Epithelial cell of prostate (primary cell): ENCODE measurements at regions not wholly inside any gene's neighbourhood (a gene's known extent, or its start where the extent isn't known, plus 50 kb on each side); places are given as distances from the start of the nearest gene placed in this dataset.

Experiments used
- DNase-seq: peaks from one replicate; pipeline ENCODE4 v3.0.0-alpha.2; 2011; ENCODE audit warnings: low read depth, low spot score
- H3K27ac ChIP-seq: fragments of 450-650 bp; 2 replicates; pipeline ENCODE4 v1.5.1; 2017; ENCODE audit warnings: mild to moderate bottlenecking

DNA sequence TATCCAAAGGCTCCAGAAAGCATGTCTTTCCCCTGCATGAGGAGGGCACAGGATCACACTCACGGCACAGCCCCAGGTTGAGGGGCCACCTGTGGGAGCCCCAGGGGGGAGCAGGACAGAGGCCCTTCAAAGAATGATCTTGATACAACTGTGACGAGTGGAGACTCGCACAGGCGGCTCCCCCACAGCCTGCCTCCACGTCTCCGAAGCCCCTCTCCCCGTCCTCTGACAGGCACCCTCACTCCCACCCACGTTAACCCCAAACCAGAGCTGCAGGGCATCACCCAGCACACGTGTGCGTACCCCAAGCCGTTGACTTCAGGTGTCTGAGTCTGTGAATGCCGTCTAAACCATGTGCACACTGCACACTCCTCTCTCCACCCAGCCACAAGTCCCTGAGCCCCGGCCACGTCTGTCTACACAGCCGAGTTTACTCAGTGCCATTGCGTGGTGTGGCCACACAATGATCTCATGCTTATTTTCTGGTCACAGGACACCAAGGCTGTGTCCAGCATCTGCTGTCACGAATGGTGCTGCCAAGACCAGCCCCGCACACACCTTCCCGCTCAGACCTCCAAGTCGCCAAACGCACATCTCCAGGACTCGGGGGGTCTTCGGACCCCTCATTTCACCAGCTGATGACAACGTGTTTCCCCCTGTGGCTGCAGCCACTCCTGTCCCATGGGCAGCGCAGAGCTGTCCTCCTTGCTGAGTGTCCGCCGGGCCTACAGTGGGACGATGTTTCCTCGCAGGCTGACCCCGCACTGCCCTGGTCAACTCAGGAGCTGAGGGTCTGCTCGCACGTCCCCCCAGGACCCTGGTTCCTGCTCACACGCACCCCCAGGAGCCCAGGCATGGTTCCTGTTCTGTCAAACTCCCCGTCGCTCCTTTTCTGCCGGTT lies 251.2 kb downstream of the BRD1 start:
- no peak overlapping the region for H3K27ac ChIP-seq

DNA sequence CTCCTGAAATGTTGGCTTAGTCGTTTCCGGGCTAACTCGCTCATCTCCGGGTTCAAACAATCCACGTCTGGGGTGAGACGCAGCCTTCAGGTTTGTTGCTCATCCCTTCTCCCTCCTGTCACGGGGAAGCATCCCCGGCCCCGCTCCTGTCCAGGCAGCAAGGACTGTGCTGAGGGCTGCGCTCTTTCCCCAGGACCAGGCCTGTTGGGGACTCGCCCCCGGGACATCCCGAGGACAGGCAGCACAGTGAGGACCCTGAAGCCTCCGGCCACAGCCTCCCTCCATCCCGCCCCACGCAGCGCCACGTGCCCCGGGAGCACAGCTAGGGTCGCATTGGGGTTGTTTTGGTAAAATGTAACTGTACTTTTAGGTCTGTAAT lies 252.0 kb downstream of the BRD1 start:
- no peak for DNase-seq
- no peak overlapping the region for H3K27ac ChIP-seq

More for the DNA sequence above, 251.2 kb downstream of the BRD1 start:
- no peak for DNase-seq

DNA sequence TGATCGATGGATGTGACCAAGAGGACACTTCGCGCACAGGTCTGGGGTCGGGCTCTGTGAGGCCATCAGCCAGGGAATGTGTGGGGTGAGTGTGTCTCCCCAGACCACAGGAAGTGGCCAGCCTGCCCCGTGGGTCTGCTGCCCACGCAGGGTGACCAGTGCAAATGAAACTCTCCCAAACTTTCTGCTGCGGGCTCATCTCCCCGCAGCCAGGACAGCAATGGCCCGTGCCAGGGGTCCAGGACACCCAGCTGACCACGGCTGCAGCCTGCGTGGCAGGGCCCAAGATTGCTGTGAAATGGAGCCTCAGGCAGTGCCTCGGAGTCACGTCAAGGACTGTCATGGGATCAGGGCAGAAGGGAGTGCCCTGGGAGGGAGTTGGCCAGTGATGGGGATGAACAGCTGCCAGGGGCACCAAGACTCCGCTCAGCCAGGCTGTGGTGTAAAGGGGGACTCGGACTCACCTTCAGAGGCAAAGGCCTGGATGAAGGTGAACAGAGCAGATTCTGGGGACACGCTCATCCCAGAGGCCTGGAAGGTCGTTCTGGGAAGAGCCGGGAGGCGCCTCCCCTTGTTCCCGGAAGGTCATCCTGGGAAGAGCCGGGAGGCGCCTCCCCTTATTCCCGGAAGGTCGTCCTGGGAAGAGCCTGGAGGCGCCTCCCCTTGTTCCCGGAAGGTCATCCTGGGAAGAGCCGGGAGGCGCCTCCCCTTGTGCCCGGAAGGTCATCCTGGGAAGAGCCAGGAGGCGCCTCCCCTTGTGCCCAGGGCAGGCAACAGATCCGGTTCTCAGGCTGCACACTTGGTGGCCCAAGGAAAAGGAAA lies 252.6 kb downstream of the BRD1 start:
- no peak overlapping the region for H3K27ac ChIP-seq
- DNase-seq: no peak

DNA sequence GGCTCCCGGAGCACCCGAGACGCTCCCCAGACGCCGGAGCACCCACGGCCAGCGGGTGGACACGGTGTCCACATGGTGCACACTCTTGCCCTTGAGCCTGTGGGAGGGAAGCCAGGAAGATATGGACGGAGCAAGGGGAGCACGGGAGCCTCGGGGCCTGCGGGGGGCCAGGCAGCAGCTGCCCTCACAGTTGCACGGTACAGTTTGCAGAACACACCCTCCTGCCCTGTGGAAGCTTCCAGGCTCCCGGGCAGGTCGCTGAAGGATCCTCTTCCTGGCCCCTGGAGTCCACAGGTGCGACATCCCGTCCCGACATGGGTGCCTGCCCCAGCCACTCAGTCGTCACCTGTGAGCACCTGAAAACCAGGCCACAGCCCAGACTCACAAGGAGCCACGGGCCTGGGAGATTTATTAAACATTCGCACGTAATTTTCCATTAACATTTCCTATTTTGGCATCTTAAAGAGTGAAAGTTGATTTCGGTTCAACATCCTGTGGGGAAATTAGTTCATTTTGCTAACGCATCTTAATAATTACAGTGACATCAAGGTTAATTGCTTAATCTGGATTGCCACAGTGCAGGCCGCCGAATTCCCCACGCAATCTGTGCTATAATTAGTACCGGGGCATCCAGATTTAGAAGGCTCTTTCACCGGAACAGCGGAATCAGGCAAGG lies 253.3 kb downstream of the BRD1 start:
- no peak for DNase-seq
- H3K27ac ChIP-seq: no peak overlapping the region

DNA sequence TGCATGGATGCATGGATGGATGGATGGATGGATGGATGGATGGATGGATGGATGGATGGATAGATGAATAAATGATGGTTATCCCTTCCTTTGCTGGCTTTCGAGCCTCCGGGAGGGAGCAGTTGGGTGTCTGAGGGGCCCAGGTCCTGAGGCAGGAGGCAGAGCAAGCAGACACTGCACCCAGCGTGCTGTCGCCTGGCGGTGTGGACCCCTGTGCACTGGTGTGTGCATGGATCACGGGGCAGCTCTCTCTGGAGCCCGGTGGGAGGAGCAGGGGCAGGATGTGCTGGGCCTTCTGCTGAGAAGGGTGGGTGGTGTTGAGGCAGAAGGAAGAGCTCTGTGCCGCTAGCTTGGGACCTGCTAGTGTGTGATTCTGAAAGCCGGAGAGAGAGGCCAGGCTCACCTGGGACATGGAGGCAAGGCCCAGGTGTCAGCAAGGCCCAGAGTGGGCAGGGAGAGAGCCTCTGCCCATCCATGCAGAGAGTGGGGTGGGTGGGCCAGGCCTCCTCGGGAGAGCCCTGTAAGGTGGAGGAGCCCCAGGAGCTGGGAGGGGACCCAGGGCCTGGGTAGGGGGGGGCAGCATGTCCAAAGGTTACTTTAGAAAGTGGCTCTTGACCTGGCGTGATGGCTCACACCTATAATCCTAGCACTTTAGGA lies 254.4 kb downstream of the BRD1 start:
- no peak overlapping the region for H3K27ac ChIP-seq
- DNase-seq: no peak

DNA sequence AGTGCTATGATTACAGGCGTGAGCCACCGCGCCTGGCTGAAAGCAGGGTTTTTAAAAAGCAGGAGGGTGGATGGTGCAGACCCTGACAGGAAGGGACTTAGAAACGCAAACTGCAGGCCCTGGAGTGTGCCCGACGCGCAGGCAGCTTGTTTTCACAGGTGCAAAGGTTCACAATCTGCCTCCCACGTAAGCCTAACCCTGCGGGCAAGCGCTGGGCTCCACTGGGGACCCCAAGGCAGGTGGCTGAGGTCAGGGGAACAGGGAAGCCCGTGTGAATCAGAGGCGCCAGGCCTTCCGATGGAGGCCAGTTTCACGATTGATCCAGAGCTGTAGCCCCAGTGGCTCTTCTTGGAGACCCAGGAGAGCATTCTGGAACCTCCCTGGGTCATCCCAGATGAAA lies 256.3 kb downstream of the BRD1 start:
- no peak for DNase-seq
- no peak overlapping the region for H3K27ac ChIP-seq

DNA sequence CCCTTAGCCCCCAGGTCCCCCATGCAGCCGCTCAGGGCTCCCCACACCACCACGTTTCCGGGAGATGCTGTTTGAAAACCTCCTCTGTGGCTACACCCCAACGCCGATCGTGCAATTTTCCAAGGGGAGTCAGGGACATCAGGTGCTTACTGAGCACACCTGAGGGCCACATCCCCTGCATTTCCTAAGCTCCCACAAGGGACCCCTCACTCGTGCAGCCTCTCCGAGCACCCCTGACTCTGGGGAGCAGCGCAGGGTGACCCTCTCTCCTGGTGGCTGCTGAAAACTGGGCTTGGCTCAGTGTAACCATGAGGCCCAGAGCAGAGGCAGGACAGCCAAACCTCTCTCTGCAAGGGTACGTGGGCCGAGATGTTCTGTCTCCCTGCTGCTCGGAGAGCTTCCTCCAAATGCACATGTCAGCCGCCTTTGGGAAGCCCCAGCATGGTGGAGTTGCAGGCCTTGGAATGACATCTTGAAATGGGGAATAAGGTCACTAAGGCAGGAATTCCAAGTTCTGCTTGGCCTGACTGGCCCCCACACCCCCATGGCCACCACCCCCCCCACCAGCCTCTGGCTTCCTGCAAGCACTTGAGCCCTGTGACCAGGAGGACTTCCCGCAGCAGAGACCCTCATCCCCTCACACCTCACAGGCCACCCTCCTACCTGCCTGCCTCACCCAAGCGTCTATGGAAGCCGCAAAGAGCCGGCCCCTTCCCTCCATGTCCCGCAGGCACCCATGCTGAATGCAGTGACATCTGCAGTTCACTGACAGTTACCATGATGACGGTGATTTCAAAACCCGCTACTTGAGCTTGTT lies 257.4 kb downstream of the BRD1 start:
- DNase-seq: no peak

DNA sequence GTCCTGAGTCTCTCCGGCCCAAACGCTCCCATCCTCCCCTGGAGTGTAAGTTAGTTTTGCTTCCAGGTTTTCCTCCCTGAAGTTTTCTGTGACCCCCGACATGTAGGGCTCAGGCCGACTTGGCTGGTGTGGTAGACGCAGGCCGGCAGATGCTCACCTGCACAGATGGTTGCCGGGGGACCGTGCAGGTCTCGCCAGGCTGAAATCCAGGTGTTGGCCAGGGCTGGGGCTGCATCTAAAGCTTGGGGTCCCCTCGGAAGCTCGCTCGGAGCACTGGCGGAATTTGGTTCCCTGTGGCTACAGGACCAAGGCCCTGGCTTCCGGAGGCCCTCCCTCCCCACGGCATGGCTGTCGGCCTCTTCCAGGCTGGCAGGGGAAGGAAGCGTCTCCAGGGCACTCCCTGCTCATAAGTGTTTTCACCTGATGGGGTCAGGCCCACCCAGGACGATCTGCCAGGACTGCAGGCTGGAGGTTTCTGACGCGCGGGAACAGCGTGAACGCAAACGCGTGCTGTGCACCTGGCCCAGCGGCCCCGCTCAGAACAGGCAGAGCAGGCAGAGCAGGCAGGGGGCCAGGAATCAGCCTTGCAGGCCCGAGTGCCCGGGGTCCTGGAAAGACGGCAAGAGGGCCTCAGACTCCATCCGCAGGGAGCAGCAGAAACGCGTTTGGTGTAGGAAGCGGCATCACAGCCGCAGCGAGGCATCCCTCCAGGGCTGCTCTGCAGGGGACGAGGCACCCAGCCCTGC lies 258.2 kb downstream of the BRD1 start:
- DNase-seq: no peak
- no peak overlapping the region for H3K27ac ChIP-seq

More for the DNA sequence above, 257.4 kb downstream of the BRD1 start:
- no peak overlapping the region for H3K27ac ChIP-seq

DNA sequence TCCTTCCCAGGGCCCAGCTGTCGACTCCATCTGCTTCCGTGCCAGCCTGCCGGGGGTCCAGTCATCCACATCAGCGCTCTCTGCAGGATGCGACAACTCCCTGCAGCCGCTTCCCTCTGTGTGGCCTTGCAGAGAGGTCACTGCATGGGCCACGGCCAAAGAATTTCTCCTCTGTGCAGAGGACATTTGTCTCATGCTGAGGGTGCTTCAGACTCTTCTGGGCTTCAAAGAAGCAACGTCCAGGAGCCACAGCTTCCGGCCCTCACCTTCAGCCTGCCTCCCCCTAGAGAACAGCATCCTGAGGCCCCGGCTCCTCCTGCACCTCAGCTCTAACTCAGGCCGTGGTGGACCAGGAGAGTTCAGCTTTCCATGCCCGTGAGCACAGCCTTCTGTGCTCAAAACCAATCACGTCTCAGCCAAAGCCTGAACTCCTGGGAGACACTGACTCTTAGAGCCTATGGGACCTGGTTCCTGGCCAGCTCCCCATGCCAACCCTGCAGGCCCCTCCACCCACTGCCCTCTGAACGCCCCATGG lies 258.9 kb downstream of the BRD1 start:
- H3K27ac ChIP-seq: no peak overlapping the region
- DNase-seq: no peak

DNA sequence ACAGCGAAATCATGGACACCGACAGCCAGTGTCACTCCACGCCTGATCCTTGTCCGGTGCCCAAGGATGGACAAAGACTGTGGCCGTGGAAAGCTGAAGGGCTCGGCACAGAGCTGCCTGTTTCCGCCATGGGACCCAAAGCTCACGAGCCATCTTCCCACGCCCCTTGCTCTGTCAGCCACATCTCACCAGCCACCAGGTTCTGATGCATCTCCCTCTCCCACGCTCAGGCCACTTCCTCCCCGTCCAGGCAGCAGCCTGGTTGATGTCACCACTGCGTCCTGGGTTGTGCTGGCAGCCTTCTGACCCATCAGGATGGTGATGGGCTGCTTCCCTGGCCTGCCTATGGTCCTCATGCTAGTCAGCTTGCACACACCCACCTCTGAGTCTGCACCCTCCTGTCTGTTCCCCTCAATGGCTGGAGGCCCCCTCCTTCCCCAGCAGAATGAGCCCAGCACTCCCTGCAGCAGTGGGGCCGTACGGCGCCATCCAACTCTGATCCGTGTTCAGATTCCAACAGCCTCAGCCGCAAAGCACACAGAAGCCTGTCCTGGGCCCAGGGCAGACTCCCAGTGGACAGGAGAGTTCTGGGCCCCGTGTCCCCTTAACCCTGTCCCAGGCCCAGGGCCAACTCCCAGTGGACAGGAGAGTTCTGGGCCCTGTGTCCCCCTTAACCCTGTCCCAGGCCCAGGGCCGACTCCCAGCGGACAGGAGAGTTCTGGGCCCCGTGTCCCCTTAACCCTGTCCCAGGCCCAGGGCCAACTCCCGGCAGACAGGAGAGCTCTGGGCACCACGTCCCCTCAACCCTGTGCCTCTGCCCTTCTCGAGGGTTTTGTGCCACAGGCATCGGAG lies 259.5 kb downstream of the BRD1 start:
- no peak for DNase-seq
- H3K27ac ChIP-seq: no peak overlapping the region

DNA sequence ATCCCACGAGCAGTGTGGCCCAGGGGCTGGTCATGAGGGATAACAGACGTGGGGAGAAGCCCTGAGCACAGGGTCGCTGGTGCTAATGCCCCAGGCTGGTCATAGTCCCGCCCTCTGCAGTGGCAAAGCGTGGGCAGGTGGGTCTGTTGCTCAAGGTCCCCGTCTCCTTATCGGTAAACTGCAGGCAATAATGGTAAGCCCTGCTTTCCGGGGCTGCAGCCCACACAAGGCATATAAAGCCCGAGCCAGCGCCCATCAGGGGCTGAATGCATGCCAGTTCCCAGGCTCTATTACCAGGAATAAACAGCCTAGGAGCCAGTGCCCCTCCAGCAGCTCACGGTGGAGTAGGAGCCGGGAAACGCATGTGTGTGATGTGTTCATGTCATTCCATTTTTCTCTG lies 261.0 kb downstream of the BRD1 start:
- no peak for DNase-seq
- no peak overlapping the region for H3K27ac ChIP-seq

DNA sequence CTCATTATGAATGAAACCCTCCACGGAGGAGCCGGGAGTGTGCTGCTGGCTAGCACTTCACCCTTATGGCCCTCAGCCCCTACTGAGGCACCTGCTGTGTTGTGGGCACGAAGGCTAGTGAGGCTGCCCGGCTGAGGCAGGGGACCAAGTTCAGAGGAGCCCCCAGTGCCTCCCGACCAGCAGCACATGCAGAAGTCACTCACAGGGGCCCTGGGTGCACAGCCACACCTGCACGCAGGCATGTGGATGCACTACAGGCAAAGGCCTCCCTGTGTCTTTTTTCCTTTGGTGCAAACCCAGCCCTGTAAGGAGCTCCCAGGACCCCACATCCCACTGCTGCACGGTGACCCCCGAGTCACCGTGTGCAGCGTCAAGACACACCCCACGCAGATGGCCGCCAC lies 261.5 kb downstream of the BRD1 start:
- H3K27ac ChIP-seq: no peak overlapping the region
- DNase-seq: no peak

DNA sequence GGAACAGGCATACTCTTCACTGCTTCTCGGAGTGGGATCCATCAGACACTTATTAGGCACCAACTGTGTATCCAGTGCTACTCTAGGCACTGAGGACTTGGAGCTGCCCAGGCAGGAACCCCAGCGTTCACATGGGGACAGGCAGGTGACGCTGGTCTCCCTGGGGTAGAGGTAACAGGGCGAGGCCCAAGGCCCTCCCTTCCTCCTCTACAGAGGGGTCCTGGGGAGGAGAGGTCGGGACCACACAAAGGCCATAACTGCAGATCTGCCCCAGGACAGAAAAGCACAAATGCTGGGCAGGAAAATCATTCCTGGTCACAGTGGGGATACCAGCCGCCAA lies 262.2 kb downstream of the BRD1 start:
- no peak for DNase-seq
- no peak overlapping the region for H3K27ac ChIP-seq

DNA sequence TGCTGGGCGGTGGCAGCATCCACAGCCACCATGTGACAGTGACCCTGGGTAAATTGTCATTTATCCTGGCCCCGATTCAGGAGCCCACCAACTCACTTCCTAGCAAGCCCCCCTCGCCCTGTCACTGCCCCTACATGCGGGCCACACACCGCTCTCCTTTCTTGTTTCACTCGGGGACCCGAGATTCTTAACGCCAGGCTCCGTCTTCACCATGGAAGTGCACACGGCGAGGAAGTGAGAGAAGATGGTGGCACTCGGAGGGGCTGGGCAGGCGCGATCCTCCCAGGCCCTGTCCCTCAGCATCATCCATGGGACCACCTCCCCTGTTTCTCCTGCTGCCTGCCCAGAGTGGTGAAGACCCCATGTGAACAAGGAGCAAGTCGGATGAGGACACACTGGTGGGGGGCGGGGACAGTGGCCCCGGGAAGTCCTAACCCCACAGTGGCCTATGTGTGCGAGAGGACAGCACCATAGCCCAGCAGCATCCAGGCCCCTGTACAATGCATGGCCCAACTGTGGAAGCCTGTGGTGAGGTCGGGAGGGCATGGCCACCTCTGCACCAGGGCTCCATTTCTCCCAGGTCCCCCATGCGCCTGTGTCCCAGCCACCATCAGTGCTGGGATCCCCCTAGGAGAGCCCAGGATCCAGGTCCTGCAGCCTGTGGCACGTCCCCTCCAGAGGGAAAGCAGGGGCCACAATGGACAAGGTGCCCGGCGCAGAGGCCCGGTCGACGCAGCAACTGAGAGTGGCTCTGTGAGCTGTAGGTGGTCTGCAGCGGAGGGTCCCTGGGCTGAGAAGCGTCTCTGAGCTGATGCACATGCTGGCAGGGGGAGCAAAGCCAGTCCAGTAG lies 262.8 kb downstream of the BRD1 start:
- DNase-seq: no peak
- no peak overlapping the region for H3K27ac ChIP-seq

DNA sequence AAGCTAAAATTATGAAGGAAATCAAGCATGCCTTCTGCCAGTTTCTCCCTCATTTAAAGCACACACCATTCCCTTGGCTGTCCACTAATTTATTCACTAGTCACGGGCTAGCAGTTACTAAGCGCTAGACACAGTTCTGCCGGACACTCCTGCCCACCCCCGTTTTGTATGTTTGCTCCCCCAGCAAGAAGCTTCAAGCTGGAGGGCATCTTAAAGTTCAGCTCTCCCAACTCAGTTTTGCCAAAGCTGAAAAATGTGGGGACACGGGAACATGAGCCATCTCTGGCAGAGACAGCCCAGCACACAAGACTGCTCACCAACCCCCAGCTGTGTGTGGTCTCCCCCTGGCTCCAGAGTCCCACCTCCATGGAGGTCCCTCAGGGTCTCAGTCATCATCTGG lies 263.6 kb downstream of the BRD1 start:
- no peak overlapping the region for H3K27ac ChIP-seq
- DNase-seq: no peak

DNA sequence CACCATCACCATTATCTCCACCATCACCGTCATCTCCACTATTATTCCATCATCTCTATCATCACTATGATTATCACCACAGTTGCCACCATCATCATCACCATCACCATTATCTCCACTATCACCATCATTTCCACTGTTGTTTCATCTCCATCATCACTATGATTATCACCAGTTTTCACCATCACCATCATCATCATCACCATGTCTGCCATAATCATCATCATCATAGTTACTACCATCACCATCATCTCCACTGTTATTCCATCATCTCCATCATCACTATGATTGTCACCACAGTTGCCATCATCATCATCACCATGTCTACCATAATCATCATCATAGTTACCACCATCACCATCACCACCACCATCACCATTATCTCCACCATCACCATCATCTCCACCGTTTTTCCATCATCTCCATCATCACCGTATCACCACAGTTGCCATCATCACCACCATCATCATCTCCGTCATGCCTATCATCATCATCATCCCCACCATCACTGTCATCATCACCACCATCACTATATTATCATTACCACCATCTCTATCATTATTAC lies 264.9 kb downstream of the BRD1 start:
- no peak for DNase-seq
- no peak overlapping the region for H3K27ac ChIP-seq

DNA sequence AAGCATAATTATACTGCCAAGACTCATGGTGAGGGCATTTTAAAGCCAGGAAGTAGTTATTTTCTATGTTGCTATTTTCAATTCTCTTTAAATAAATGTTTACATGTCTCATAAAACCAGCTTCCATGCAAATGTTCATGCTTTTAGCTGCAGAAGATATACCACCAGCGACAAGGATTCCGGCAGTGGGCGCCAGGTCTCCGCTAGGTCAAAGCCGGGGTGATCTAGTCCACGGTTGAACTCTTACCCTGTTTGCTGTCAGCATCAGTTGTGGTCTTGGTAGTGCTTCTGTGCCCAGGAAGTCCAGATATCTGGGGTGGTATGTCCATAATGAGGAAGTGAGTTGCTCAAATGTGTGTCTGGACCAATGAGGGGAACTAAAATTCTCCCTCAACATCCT lies 265.7 kb downstream of the BRD1 start:
- no peak for DNase-seq

More for the DNA sequence above, 265.7 kb downstream of the BRD1 start:
- no peak overlapping the region for H3K27ac ChIP-seq
